ENCODE measurements at regions not wholly inside any gene's neighbourhood (a gene's known extent, or its start where the extent isn't known, plus 50 kb on each side); places are given as distances from the start of the nearest gene placed in this dataset.

DNA sequence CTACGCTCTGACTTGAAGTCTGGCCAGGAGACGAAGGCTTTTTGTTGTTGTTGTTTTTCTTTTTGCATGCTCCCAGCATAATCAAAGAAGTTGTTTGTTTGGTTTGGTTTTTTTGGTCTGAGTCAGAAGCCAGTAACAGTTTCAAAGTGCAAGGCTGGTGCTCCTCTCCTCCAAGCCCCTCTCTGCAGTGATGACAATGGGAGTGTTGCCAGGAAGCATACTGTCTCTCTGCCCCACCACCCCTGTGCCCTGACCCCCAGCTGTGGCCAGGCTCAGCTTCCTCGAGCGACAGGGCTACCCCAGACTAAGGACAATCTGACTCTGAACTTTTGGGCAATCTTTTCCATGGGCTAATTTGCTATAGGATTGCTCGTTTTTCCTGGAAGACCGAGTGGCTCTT lies 173.8 kb upstream of the PITX1 start:
- in situ Hi-C loops (cut with HindIII; ENCODE audit: low sequenced_read_pairs), result loop anchor here (10.0 kb wide), 1 partner anchor 193 kb away; no protein-coding TSS in a partner anchor

DNA sequence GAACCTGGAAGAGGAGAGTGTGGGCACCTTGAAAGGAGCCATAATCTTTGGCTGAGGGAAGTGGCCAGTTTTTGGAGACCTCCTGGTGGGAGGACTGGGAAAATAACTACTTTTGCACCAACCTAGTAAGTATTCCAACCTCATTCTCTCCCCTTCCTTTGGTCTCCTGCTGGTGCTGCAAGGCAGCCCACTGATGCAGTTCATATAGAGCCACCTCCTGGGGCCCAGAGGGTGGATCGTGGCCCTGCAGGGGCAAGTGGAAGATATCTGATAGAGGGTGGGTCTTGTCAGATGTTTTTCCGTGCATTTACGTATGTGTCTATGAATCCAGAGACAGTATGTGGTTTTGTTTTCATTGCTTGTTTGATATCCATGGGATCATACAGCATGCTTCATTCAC lies 172.8 kb upstream of the PITX1 start:
- in situ Hi-C loops (cut with HindIII; ENCODE audit: low sequenced_read_pairs), result loop anchor here (10.0 kb wide), 1 partner anchor 192 kb away; no protein-coding TSS in a partner anchor

DNA sequence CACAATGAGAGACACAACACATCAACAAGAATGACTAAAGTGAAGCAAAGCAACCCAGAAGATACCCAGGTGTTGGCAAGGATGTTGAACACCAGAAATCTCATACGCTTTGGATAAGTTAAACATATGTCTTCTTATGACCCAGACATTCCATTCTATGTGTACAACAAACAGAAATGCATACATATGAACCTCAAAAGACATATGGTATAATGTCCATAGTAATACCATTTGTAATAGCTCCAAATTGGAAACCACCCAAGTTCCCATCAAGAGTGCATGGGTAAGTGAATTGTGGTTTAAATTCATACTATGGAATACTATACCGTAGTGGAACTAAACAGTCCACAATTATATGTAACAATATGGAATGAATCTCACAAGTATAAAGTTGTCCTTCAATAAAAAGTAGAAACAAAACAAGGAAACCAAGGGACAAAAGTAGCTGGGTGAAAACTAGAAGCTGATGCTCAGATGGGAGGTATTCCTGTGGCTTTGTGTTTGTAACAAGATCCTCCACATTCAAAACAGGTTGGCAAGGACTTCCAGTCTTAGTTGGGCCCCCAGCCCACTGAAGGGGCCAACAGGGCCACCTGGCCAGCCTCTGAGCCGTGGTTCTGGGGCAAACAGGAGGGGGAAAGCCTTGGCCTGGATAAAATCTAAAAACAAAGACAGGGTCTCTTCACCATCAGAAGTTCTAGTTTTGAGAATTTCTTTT lies 171.8 kb upstream of the PITX1 start:
- in situ Hi-C loops (cut with HindIII; ENCODE audit: low sequenced_read_pairs), result loop anchor here (10.0 kb wide), 1 partner anchor 191 kb away; no protein-coding TSS in a partner anchor

DNA sequence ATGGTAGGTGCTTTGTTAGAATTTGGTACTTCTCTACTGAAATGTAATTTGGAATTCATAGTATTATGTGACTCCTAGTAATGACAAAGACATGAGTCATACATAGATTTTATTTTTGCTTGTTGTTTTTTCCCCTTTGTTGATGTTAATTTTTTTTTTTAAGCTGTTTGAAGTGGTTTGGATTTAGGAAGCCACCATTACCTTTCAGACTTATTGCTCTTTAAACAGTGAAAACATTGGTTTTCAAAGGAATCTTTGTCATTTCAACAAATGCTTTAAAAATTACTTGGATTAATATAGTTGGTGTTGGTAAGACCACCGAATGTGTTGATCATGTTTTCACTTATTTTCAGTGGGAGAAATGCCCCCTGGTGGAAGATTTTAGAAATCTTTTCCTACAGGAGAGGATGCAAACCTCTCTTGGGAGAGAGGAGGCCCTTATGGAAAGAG lies 170.1 kb upstream of the PITX1 start:
- in situ Hi-C loops (cut with HindIII; ENCODE audit: low sequenced_read_pairs), result loop anchor here (10.0 kb wide), 1 partner anchor 189 kb away; no protein-coding TSS in a partner anchor

DNA sequence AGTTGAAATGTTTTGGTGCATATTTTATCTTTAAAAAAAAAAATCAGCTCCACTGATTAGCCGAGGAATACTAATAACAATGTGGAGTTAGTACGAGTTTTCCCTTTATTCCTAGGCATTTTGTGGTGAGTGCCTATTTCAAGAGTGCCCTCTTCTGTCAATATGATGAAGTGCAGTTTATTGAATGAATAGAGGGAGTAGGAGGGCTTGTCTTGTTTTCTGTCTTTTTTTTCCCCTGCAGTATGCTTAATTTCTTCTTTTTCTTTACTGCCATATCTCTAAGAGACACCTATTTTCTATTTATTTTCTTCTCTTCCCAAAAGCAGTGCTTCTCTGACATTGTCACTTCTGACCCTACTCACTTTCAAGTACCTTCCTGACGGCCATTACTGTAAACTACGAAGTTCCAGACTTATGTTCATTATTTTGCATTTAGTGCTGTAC lies 169.6 kb upstream of the PITX1 start:
- in situ Hi-C loops (cut with HindIII; ENCODE audit: low sequenced_read_pairs), result loop anchor here (10.0 kb wide), 1 partner anchor 189 kb away; no protein-coding TSS in a partner anchor

DNA sequence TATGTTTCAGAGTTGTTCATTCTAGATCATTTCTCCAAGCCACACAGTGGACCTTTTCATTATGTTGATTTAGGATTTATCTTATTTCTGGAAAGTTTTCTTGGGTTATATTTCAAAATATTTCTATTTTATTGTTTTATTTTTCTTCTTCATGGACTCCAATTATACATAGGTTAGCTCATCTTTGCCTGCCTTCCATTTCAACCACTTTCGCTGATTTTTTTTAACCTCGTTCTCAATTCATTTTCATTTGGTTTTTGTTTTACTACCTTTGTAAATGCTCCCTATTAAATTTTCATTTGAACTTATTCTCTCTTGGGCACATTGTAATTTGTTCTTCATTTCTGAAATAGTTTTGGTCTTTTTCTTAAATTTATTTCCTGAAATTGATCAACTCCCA lies 169.0 kb upstream of the PITX1 start:
- in situ Hi-C loops (cut with HindIII; ENCODE audit: low sequenced_read_pairs), result loop anchor here (10.0 kb wide), 1 partner anchor 188 kb away; no protein-coding TSS in a partner anchor

DNA sequence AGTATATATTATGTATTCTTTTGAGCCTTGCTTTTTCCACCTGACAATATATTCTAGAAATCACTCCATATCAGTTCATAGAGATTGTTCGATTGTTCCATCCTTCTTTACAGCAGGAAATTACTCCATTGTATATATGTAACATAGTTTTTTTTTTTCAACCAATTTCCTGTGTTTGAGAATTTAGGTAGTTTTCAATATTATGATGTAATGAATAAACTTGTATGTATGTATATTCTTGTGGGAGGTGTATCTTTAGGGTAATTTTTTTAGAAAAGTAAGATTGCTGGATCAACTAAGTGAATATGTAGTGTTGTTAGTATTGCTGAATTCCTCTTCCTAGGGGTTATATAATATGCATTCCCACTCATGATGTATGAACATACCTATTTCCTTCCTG lies 165.9 kb upstream of the PITX1 start:
- in situ Hi-C loops (cut with HindIII; ENCODE audit: low sequenced_read_pairs), result loop anchor here (10.0 kb wide), 1 partner anchor 185 kb away; no protein-coding TSS in a partner anchor

DNA sequence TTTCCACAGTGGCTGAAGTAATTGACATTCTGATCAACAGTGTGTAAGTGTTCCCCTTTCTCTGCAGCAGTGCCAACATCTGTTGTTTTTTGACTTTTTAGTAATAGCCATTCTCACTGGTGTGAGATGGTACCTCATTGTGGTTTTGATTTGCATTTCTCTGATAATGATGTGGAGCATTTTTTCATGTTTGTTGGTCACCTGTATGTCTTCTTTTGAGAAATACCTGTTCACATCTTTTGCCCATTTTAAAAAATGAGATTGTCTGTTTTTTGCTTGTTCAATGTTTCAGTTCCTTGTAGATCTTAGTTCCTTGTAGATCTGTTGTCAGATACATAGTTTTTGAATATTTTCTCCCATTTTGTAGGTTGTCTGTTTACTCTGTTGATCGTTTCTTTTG lies 162.5 kb upstream of the PITX1 start:
- in situ Hi-C loops (cut with HindIII; ENCODE audit: low sequenced_read_pairs), result no loop called here

DNA sequence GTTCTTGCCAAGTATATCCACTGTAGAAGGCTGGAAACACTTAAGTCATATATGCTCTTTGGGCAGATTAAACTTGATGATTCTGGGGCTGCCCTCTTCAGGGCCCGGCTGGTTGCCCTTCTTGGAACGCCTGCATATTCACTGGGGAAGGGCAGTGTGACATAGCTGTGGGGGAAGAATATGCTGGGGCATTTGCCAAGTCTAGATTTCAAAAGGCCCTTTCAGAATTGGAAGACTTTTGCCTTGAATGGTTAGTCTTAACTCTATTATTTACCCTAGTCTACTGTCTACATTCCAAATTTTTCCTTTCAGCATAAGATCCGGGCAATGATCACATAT lies 161.2 kb upstream of the PITX1 start:
- in situ Hi-C loops (cut with HindIII; ENCODE audit: low sequenced_read_pairs), result no loop called here

DNA sequence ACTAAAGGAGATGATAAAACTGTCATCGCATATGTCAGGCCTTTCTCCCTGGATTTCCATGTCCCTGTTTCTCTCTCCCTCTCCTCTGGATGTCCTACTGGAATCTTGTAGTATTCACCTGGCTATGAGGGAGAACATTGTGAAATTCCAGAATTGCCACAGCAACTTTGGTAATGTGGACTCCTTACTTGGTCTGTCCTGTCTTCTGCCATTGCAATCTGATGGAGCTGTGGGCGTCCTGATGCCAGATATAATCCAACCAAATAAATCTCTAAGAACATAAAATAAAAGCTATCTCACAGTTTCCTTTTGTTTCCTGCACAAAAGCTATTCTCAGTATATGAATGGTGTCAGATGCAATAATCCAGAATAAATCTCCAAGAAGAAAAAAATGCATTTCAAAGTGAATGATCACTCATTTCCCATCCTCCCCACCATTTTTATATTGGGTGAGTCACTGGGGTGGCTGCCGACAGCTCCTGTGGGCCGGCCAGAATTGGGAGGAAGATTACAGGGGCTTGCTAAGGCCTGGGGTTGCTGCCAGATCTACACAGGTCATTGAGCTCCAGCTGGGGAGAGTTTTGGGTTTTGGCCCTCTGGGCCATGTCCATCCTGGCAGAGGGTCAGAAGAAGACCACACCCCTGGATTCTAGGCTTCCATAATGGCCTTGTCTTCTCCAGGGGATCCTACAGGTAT lies 160.7 kb upstream of the PITX1 start:
- in situ Hi-C loops (cut with HindIII; ENCODE audit: low sequenced_read_pairs), result no loop called here

DNA sequence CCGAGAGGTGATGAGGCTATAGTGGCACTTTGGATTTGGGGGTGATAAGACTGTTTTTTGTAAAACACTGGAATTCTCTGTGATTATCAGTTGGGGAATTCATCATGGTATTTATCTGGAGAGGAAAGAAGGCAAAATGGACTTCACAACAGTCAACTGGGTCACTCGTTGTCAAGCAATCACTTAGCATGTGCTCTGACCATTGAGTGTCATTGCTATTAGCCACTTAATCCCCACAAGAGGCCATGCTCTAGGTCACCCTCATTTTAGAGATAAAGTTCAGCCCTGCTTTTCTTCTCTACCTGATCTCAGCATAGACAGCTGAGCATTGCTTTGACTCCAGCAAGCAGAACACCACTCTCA lies 160.1 kb upstream of the PITX1 start:
- in situ Hi-C loops (cut with HindIII; ENCODE audit: low sequenced_read_pairs), result no loop called here

DNA sequence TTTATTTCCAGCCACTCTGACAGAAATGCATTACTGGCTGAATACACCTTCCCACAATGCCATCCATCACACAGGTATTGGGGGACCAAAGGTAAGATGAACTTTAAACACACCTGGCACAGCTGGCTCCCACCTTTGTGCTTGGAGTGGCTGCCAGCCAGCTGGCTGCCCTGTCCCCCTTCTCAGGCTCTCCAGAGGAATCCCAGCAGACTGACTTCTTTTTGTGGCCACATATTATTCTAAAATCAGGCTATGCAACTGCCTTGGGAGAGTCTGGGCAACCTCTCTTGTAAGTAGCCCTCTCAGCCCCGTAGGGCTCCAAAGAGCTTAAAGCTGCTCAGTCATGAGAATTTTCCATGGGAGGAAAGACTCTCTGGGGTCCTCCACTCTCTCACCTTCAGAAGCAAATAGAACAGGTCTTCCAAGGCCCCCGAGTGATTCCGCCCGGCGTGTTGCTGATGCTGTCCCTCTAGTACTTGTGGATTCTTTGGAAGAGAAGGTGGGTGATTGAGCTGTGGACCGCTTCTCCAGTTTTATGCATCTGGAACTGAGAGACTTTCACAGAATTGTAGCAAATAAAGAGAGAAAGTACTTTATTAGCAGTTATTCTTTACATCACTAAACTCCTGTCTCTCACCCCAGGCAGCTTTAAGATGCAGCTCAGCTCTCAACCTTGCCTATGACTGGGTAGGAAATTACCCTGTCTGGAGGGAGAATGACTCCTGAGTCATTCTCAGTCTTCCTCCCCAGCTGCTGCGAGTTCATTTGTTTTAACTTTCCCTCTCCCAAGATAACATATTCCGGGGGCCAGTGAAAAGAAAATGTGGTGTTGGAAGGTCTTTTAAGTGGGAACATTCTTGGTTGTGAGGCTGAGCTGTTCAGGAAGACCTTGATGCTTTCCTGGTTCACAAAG lies 159.4 kb upstream of the PITX1 start:
- in situ Hi-C loops (cut with HindIII; ENCODE audit: low sequenced_read_pairs), result no loop called here

DNA sequence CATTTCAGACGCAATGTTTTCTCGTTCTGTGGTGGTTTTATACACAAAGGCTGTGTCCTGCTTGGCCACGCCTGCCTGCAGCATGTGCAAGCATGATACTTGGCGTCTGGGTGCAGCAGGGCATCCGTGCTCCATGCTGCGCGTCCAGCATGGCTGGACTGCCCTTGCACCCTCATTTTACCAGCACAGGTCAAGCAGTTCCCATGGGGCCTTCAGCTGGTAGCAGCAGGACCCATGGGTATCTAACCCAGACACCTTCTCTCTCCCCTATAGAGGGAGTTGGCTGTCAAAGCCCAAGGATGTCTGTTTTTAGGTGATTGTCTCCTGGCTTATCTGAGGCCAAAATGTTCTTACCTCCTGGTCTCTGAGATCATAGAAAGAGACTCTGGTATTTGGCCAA lies 158.3 kb upstream of the PITX1 start:
- in situ Hi-C loops (cut with HindIII; ENCODE audit: low sequenced_read_pairs), result no loop called here

DNA sequence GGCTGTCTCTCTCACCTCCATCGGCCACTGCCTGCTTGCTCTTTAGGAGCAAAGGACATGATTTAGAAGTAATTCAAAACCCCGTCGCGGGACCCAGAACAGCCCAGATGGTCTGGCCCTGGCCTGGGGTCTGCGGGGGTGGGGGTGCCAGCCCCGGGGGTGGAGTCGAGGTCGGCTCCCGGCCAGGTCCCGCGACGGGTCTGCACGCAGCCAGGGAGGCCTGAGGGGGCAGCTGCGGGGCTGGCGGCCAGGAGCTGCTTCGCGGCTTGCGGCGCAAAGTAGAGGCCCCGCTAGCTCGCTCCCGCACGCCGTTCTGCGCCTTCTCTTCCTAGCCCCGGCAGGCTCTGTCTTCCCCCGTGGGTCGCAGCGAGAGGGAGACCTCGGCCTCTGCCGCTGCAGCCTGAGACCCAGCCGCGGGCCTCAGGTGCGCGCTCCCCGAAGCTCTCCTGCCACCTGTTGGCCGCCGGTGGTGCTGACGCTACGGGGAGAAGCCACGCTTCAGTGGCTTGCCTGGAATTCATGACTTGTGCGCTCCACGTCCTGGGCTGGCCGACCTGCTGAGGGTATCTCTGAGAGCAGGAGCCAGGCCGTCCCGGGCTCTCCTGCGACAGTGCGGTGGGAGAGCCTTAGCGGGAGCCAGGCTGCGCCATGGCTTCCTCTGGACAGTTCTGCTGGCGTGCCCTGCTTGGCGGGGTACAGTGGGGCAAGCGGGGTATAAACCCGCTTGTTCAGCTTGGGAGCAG lies 157.2 kb upstream of the PITX1 start:
- in situ Hi-C loops (cut with HindIII; ENCODE audit: low sequenced_read_pairs), result no loop called here

DNA sequence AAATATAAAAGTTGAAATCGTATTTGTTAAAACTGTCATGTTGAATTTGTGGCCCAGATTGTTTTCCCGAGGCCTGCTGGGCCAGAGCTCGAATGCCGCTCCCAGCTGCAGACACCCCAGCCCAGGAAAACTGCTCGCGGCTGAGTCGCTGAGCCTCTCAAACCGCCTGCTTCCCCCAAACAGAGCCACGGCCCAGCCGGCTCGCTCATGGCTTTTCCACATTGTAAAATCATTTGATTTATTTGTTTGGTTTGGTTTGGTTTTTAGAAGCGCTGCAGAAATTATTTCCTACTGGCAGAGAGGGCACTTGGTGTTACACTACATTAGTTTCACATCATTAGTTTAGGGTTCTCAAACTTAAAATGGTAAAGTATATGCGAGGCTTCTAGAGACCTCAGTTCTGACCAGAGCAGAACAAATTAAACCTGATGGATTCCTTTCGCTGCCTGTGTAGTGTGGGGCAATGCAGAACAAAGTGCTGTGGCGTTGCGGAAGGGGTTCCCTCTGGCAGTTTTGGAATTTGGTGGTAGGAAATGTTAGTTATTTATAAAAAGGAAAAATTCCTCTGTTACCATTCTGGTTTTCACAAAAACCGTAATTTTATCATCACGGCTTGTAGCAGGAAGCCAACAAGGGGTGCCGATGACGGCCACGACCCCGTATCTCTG lies 156.5 kb upstream of the PITX1 start:
- in situ Hi-C loops (cut with HindIII; ENCODE audit: low sequenced_read_pairs), result no loop called here

DNA sequence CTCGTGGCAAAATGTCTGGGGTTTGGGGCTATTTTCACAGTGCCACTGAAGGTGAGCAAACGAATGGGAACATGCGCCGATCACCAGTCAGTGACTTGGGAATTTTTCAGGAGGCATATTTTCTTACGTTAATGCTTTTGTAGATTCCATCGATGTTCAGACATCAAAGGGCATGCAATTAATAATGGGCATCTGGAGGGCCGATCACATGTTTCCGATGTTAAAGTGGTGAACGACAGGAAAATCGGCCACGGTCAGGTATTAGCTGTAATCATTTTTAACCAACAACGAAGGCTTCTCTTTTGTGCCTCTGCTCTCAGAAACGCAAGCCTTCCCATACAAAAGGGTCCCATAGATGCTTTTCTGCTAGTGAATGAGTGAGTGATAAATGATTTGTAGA lies 155.0 kb upstream of the PITX1 start:
- in situ Hi-C loops (cut with HindIII; ENCODE audit: low sequenced_read_pairs), result no loop called here

DNA sequence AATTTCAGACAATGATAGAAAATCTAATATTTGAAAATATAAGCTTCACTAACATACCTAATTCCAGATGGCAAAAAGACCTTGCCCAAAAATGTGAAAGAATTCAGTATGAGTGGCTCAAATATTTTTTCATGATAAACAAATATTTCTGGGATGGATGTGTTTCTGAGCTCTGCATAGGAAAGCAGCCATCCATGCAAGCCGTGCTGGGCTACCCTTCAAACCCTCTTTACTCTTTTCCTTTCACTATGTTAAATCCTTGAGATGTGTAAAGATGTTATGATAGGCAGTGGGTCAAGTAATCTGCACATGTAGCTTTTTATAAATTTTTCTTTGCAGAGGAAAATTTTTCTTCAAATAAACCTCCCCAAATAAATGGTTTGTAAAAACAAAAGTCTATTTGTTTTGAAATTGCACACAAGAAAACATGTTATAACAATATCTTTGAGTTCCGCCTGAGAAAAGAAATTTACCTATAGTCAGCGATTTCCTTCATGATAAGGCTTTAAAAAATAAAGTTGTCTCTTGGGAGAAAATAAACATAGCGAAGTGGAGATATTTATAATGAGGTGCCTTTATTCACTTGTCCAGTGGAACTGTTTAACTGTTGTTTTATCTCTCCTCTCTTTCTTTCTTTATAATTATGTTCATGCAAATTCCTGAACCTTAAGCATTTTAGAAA lies 154.3 kb upstream of the PITX1 start:
- in situ Hi-C loops (cut with HindIII; ENCODE audit: low sequenced_read_pairs), result no loop called here

DNA sequence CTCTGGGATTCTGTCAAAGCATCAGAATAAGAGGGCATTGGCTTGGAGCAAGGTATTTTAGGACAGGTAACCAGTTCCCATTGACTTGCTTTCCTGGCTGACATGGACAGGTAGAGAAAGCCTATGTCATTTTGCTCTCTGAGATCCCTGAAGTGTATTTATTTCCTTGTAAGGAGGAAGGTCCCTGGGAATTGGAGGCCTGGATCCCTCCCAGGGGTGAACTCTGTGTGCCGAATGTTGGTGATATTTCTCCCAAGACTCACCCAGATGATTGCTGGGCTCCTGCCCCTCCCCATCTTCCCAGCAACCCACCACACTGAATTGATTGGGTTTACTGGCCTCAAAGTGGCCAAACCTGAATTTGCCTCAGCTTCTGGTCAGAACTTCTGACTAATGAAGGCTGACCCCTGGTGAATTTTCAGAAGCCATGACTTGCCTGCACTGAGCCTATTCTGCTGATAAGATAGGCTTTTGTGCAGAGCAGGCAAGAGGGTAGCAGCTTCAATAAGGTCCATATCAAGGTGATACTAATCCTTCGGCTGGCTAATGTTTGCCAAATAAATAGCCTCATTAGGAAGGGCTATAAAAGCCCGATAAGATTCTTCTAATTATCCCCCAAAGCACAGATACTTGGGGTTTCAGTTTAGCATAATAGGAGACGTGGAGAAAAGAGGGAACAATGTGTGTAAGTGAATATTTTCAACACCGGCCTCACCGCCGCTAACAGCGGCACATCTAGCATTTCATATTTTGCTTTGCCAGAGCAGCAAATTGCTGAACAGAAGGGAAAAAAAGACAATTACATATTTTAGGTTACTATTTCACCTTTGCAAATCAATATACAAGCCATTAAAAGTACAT lies 152.9 kb upstream of the PITX1 start:
- in situ Hi-C loops (cut with HindIII; ENCODE audit: low sequenced_read_pairs), result no loop called here

Data from DLD1 (cell line).